ENCODE measurements at regions not wholly inside any gene's neighbourhood (a gene's known extent, or its start where the extent isn't known, plus 50 kb on each side); places are given as distances from the start of the nearest gene placed in this dataset.
"Not testable (repeated sequence)": the region's sequence is repeated elsewhere in the genome, so short reads cannot be mapped to it uniquely, and the experiment has no call there.

DNA sequence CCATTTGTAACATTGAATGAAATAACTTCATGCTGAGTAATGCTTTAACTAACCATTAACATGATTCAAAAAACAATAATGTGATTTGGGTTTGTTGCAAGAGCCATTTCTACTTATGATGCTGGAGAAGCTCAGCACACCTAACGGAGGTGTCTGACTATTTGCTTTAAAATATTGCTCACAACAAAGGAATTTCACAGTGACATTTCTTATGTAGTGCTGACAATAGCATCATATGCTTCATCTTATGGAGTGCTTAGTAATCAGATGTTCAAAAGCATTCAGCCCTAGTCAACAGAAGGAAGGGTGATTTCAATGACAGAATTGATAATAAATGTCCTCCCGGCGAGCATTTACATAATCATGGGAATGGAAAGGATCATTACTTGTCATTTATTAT is 1003.3 kb upstream of the COX7C start:
- intact Hi-C loops (cut with micrococcal nuclease): no loop called here
- Mint-ChIP-seq H3K36me3 (ENCODE audit: insufficient read depth, unreplicated experiment) (no peaks in the 10 kb centered on the region), H3K4me1 (ENCODE audit: insufficient read depth, unreplicated experiment) (no peaks in the 10 kb centered on the region), H3K4me3 (ENCODE audit: unreplicated experiment) (no peak overlapping the region), H3K27me3 (ENCODE audit: insufficient read depth, unreplicated experiment) (no peaks in the 10 kb centered on the region), H3K27ac (ENCODE audit: low read depth, unreplicated experiment) (no peak overlapping the region), H3K9me3 (ENCODE audit: unreplicated experiment) (peaks cover 20% of the 10 kb centered on the region)
- DNase-seq (ENCODE audit: unreplicated experiment): no peak
- TF ChIP-seq, protein P1, sequence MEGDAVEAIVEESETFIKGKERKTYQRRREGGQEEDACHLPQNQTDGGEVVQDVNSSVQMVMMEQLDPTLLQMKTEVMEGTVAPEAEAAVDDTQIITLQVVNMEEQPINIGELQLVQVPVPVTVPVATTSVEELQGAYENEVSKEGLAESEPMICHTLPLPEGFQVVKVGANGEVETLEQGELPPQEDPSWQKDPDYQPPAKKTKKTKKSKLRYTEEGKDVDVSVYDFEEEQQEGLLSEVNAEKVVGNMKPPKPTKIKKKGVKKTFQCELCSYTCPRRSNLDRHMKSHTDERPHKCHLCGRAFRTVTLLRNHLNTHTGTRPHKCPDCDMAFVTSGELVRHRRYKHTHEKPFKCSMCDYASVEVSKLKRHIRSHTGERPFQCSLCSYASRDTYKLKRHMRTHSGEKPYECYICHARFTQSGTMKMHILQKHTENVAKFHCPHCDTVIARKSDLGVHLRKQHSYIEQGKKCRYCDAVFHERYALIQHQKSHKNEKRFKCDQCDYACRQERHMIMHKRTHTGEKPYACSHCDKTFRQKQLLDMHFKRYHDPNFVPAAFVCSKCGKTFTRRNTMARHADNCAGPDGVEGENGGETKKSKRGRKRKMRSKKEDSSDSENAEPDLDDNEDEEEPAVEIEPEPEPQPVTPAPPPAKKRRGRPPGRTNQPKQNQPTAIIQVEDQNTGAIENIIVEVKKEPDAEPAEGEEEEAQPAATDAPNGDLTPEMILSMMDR (IDR thresholded peaks at IDR 0.05; ENCODE audit: unreplicated experiment): no peak
- CTCF ChIA-PET: no interaction called here
- POLR2A ChIA-PET: no interaction called here
- BruUV-seq (replicated peaks): no TSS peak

DNA sequence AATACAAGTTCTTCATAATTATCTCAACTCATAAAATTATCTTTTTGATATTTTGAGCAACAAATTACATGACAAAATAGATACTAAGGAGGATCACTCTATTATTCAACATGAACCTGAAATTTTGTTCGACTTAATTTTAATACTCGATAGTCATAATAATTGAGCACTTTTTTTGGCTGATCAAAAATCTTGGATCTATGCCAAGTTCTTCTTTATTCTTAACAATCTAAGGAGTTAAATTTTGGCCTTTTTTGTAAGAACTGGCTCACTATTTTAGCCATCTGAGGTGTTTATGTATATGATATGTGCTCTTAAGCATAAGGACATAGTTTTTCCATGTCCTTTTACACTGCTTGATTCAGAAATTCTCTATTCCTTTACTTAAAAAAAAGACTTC is 996.1 kb upstream of the COX7C start:
- no peak for DNase-seq (ENCODE audit: unreplicated experiment)
- Mint-ChIP-seq H3K4me1 (ENCODE audit: insufficient read depth, unreplicated experiment) (no peaks in the 10 kb centered on the region), H3K36me3 (ENCODE audit: insufficient read depth, unreplicated experiment) (no peaks in the 10 kb centered on the region), H3K27ac (ENCODE audit: low read depth, unreplicated experiment) (no peak overlapping the region), H3K4me3 (ENCODE audit: unreplicated experiment) (no peak overlapping the region), H3K27me3 (ENCODE audit: insufficient read depth, unreplicated experiment) (no peaks in the 10 kb centered on the region), H3K9me3 (ENCODE audit: unreplicated experiment) (peaks cover 28% of the 10 kb centered on the region)
- ChIA-PET CTCF (no interaction called here), POLR2A (no interaction called here)
- intact Hi-C loops (cut with micrococcal nuclease): no loop called here
- no TSS peak for BruUV-seq (replicated peaks)
- TF ChIP-seq, protein P1 (IDR thresholded peaks at IDR 0.05; ENCODE audit: unreplicated experiment): no peak

DNA sequence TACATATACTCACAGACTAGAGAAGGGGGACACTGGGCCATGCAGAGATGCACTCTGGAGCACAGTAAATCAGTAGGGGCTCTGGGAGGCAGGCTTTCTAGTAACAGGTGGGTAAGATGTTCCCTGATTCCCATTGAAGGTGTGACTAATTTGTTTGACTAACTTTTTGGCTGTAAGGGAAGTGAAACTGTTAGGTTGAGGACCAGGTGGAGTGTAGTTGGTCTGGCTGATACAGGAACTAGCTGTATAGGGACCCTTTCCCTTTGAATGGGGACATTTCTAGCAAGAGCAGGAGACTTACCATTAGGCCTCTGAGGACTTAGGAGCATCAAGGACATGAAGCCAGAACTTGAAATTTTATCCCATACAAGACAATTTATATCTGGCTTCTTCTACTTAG is 989.6 kb upstream of the COX7C start:
- Mint-ChIP-seq H3K27me3 (ENCODE audit: insufficient read depth, unreplicated experiment) (no peaks in the 10 kb centered on the region), H3K36me3 (ENCODE audit: insufficient read depth, unreplicated experiment) (no peaks in the 10 kb centered on the region), H3K27ac (ENCODE audit: low read depth, unreplicated experiment) (no peak overlapping the region), H3K4me1 (ENCODE audit: insufficient read depth, unreplicated experiment) (no peaks in the 10 kb centered on the region), H3K9me3 (ENCODE audit: unreplicated experiment) (no peaks in the 10 kb centered on the region), H3K4me3 (ENCODE audit: unreplicated experiment) (no peak overlapping the region)
- POLR2A ChIA-PET: no interaction called here
- TF ChIP-seq, protein P1 (IDR thresholded peaks at IDR 0.05; ENCODE audit: unreplicated experiment): no peak
- no peak for DNase-seq (ENCODE audit: unreplicated experiment)
- intact Hi-C loops (cut with micrococcal nuclease): no loop called here
- CTCF ChIA-PET: no interaction called here
- BruUV-seq (replicated peaks): no TSS peak

DNA sequence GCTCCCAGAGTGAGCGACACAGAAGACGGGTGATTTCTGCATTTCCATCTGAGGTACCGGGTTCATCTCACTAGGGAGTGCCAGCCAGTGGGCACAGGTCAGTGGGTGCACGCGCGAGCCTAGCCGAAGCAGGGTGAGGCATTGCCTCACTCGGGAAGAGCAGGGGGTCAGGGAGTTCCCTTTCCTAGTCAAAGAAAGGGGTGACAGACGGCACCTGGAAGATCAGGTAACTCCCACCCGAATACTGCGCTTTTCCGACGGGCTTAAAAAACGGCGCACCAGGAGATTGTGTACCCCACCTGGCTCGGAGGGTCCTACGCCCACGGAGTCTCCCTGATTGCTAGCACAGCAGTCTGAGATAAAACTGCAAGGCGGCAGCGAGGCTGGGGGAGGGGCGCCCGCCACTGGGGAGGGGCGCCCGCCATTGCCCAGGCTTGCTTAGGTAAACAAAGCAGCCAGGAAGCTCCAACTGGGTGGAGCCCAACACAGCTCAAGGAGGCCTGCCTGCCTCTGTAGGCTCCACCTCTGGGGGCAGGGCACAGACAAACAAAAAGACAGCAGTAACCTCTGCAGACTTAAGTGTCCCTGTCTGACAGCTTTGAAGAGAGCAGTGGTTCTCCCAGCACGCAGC is 979.1 kb upstream of the COX7C start:
- DNase-seq (ENCODE audit: unreplicated experiment); H3K27me3 Mint-ChIP-seq (ENCODE audit: insufficient read depth, unreplicated experiment); H3K9me3 Mint-ChIP-seq (ENCODE audit: unreplicated experiment); POLR2A ChIA-PET; H3K27ac Mint-ChIP-seq (ENCODE audit: low read depth, unreplicated experiment); H3K4me1 Mint-ChIP-seq (ENCODE audit: insufficient read depth, unreplicated experiment); H3K4me3 Mint-ChIP-seq (ENCODE audit: unreplicated experiment); intact Hi-C loops (cut with micrococcal nuclease); CTCF ChIA-PET; H3K36me3 Mint-ChIP-seq (ENCODE audit: insufficient read depth, unreplicated experiment); BruUV-seq (replicated peaks): not testable (repeated sequence)

DNA sequence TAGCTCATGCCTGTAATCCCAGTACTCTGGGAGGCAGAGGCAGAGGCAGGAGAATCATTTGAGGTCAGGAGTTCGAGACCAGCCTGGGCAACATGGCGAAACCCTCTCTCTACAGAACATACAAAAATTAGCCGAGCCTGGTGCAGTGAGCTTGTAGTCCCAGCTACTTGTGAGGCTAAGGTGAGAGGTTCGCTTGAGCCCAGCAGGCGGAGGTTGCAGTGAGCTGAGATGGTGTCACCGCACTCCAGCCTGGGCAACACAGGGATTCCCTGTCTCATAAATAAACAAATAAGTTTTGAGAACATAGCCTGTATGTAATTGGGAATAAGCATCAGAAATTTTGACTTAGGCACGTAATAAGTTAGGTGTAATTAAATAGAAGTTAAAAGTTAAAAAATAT is 971.7 kb upstream of the COX7C start:
- no peak overlapping the region for H3K27ac Mint-ChIP-seq (ENCODE audit: low read depth, unreplicated experiment)
- no peak for DNase-seq (ENCODE audit: unreplicated experiment)
- no peaks in the 10 kb centered on the region for H3K27me3 Mint-ChIP-seq (ENCODE audit: insufficient read depth, unreplicated experiment)
- peaks cover 17% of the 10 kb centered on the region for H3K9me3 Mint-ChIP-seq (ENCODE audit: unreplicated experiment)
- CTCF ChIA-PET: no interaction called here
- no peak overlapping the region for H3K4me3 Mint-ChIP-seq (ENCODE audit: unreplicated experiment)
- H3K4me1 Mint-ChIP-seq (ENCODE audit: insufficient read depth, unreplicated experiment): no peaks in the 10 kb centered on the region
- TF ChIP-seq, protein P1 (IDR thresholded peaks at IDR 0.05; ENCODE audit: unreplicated experiment): no peak
- no TSS peak for BruUV-seq (replicated peaks)
- intact Hi-C loops (cut with micrococcal nuclease): no loop called here
- POLR2A ChIA-PET: no interaction called here
- no peaks in the 10 kb centered on the region for H3K36me3 Mint-ChIP-seq (ENCODE audit: insufficient read depth, unreplicated experiment)

Measured in MCF 10A (cell line).